Stomach (tissue), 4 donors: ENCODE measurements at regions not wholly inside any gene's neighbourhood (a gene's known extent, or its start where the extent isn't known, plus 50 kb on each side); places are given as distances from the start of the nearest gene placed in this dataset.

Experiments
- CTCF ChIP-seq, 7 experiments: fragments of 450-650 bp in 4 of 7; fragments of 200-600 bp in 3 of 7; sonication (generic) in 3 of 7; IDR thresholded peaks; one replicate each; pipeline ENCODE4 v1.5.1; 2016 to 2019; ENCODE audit warnings: antibody characterized with exemption in 7 of 7, control low read depth in 2 of 7, mild to moderate bottlenecking in 1 of 7
- EP300 ChIP-seq: sonication (generic); formaldehyde crosslinking; IDR thresholded peaks from one replicate; pipeline ENCODE4 v1.6.1; 2017; ENCODE audit warnings: antibody characterized with exemption
- POLR2A ChIP-seq, 4 donors: fragments of 450-650 bp; IDR thresholded peaks; one replicate each; pipeline ENCODE4 v1.6.1; 2016; ENCODE audit warnings: antibody characterized with exemption in 4 of 4, control low read depth in 2 of 4, mild to moderate bottlenecking in 1 of 4, moderate library complexity in 1 of 4

GRCh38 chr3:168275662-168276061, 179.9 kb upstream of the GOLIM4 start:
- no peak for TF ChIP-seq POLR2A (IDR thresholded peaks at IDR 0.05)
- no peak for TF ChIP-seq CTCF (IDR thresholded peaks at IDR 0.05)
- TF ChIP-seq EP300 = no peak
